ENCODE measurements at regions not wholly inside any gene's neighbourhood (a gene's known extent, or its start where the extent isn't known, plus 50 kb on each side); places are given as distances from the start of the nearest gene placed in this dataset.

GRCh38 chr5:28398185-28398584 lies 1359.8 kb upstream of the CDH9 start:
- TF ChIP-seq POLR2AphosphoS5 (IDR thresholded peaks at IDR 0.05; ENCODE audit: low read depth), result no peak
- TF ChIP-seq CTCF (conservative IDR thresholded peaks at IDR 0.05; ENCODE audit: low read depth in 2 of 2), result no peak

All from GM23338 (cell line).